ENCODE measurements at regions not wholly inside any gene's neighbourhood (a gene's known extent, or its start where the extent isn't known, plus 50 kb on each side); places are given as distances from the start of the nearest gene placed in this dataset.

DNA sequence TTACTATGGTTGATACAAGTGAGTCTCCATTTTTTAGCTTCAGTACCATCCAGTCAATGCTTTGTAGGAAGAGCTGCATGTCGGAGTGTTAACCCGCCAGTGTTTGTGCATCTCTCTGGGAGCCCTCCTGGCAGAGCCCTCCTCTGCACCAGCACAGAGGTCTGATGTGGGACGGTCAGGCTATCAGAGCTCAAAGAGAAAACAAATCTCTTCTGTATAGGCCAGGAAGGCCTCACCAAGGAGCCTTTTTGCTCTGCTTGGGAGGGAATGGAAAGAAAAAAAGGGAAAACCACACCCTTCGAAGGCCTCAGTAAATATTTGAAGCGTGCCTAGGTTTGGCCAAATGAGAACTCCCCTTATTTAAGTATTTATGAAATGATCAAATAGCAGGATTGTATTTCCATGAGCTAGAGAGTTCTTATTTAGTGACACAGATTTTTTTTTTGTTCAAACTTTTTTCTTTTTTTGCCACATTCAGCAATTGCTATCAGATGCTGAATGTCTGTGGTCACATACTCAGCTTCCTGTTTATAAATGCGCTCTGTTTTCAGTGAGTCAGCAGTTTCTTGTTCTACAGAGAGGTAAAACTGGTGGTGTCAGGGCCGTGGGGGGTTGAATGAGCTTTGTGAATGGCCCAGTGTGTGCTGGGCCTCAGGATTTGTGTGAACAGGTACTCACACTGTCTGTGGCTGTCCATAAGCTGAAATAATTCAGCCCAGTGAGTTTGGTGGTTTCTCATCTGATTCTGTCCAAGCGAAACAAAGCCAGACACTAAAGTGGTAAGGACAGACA, 226.6 kb downstream of the SNX18 start:
- peak; percentile 69 for DNase-seq (ENCODE audit: low read depth, low spot score)

DNA sequence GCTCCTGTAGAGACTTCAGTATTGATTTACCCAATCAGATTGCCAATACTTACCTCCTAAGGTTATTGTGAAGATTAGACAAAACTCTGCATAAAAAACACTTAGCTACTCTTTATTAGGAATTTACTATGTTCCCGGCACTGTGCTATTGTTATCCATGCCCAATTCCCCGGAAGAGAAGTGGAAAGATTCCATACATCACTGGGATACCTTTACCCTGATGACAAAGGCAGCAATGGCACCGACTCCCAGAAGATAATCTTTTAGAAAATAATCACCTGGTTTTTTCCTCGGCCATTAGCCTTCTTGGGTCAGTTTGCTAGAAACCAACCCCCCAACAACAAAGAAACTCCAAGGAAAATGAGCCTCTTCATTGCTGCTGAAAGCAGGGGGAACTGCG, 226.0 kb downstream of the SNX18 start:
- DNase-seq (ENCODE audit: low read depth, low spot score): no peak

- DNase-seq (ENCODE audit: low read depth, low spot score): no peak
These were observed 224.9 kb downstream of the SNX18 start for GRCh38 chr5:54742417-54742891.

DNA sequence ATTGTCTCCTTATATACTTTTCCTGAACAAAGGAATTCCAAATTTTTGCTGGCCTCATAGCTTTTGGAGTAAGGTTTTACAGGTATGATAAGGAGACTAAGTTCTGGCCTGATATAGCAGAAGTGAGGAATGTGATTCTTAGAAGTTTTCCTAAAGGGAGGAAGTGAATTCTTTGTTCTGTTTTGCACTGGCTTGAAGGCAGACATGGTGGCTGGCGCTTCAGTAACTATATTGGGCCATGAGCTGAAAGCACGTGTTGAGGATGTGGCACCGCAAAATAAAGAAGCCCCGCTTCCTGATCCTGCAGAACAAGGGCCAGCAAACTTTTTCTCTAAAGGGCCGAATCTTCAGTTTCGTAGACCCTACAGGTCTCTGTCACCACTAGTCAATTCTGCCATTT, 224.2 kb downstream of the SNX18 start:
- DNase-seq (ENCODE audit: low read depth, low spot score): no peak

DNA sequence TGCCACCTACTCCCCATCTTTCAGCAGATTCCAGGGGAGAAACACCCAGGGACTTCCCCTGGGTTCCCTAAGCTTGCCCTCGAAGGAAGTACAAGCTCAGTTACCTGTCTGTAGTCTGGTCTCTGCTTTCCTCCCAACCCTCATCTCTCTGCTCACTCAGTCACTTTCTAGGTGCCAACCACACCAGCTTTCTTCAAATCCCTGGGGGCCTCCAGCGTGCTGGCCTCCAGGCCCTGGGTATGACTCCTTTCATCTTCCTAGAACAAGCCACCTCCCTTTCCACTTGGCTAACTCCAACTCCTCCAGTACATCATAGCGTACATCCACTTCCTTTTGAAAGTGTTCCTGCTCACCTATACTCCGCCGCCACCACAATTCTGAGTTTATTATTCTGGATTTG, 222.6 kb downstream of the SNX18 start:
- no peak for DNase-seq (ENCODE audit: low read depth, low spot score)

GRCh38 chr5:54739371-54739770, 221.8 kb downstream of the SNX18 start:
- DNase-seq (ENCODE audit: low read depth, low spot score): no peak

DNA sequence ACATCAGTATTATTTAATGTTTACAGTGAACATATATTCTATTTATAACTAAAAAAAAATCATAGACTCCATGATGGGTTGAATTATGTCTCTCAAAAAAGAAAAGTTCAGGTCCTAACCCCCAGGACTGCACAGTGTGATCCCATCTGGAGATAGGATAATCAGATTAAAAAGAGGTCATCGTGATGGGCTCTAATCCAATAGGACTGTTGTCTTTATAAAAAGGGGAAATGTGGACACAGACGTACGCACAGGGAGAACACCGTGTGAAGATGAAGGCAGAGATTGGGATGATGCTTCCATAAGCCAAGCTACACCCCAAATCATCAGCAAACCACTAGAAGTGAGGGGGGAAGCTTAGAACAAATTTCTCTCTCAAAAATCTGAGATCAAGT, 221.4 kb downstream of the SNX18 start:
- DNase-seq (ENCODE audit: low read depth, low spot score): no peak

DNA sequence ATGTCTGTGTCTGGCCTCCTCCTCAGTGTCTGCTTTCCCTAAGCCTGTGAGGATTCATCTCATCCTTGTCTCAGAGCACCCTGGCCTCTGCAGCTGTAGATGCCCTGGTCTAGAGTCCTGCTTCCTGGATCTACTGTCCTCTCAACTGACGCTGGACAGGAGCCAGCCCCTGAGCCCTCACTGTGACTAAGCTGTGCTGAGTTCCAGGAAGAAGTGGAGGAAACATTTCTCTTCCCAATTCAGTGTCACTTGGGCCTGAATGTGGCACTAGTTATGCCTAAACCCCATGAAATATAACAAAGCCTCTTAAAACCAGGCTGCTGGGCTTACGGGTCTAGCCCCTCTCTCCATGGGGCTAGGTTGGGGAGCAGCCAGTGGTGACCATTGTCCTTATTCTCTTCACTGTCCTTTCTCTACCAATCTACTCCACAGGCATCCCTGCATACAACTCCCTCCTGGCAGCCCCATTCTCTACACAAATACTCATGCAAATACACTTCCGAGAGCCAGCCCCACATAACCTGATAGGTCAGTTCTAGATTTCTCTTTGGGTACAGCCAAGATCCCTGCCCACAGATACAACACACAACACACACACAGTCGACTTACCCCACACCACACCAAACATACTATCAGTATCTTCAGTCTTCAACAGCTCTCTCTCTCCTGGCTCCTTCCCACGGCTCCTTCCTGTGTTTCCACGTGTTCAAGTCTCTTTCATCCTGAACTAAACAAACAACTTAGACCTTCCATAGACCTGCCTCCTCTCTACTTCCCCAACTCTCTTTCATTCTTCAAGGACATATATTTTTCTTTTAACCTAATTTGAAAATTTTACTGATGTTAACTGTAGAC, 220.8 kb downstream of the SNX18 start:
- no peak for DNase-seq (ENCODE audit: low read depth, low spot score)

DNA sequence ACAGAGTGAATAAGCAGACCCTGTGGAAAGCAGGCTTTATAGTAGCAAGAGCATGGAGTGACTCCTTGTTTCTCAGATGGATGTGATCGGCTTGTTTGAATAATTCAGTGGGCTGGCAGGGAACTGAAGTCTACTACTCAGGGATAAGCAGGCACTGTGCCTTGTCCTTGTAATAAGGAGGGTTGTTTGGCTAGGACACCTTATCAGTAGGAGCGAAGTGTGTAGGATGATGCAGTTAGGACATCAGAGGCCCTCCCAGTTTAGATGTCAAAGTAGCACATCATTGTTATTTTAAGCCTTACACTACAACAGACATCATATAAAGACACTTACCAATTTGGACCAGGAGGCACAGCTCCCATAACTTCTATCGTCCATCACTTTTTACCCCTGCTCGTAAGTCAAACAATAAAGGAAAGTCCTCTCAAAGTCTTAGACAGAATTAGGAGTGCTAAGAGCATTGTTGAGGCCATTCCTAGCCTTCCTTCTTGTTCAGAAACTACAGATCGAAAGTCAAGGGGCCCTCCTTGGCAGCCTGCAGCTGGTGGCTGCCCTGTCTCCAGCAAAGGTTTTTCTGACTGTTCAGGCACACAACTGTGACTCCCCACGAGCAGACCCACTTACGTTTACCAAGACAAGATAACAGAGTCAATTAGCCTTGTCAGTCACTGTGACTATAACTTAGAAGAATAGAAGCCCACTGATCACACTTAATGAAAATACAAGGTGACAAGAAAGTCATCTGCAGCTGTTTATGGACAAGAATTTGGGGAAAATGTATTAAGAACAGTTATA, 218.6 kb downstream of the SNX18 start:
- DNase-seq (ENCODE audit: low read depth, low spot score): no peak

DNA sequence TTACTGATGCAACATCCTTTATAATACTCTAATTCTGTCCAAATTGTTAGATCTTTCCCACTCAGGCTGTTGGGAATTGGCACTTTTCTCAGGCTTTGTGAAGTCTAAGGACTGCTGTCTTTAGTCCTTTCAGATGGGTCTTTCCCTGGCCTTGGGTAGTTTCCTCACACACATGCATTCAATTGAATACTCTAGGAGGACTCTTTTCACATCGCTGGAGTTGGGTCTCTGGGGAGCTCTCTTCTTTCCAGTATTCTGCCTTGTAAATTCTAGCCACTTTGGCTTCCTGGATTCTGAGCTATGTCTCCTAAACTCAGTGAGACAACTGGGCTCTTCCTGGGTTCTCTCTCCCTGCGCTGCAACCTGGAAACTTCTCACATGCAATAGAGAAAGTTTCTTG, 215.5 kb downstream of the SNX18 start:
- DNase-seq (ENCODE audit: low read depth, low spot score): no peak

GRCh38 chr5:54732108-54732507, 214.5 kb downstream of the SNX18 start:
- DNase-seq (ENCODE audit: low read depth, low spot score): no peak

DNA sequence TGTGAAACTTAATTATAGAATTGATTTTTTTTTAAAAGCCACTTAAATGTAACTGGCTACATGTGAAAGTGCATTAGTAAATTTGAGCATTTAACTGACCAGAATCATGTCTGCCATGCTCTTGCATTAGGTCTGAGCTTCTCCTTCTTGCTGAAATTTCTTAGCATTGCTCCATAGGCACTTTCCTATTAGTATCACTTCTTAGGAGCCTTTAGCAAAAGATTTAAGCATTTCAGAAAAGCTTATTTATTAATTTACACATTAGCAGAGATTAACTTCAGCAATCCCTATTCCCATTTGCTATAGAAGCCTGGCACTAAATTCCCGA, 211.0 kb downstream of the SNX18 start:
- no peak for DNase-seq (ENCODE audit: low read depth, low spot score)

GRCh38 chr5:54727874-54728587, 210.5 kb downstream of the SNX18 start:
- DNase-seq (ENCODE audit: low read depth, low spot score): no peak

- DNase-seq (ENCODE audit: low read depth, low spot score): no peak
These were observed 208.1 kb downstream of the SNX18 start for GRCh38 chr5:54725391-54726280.

DNA sequence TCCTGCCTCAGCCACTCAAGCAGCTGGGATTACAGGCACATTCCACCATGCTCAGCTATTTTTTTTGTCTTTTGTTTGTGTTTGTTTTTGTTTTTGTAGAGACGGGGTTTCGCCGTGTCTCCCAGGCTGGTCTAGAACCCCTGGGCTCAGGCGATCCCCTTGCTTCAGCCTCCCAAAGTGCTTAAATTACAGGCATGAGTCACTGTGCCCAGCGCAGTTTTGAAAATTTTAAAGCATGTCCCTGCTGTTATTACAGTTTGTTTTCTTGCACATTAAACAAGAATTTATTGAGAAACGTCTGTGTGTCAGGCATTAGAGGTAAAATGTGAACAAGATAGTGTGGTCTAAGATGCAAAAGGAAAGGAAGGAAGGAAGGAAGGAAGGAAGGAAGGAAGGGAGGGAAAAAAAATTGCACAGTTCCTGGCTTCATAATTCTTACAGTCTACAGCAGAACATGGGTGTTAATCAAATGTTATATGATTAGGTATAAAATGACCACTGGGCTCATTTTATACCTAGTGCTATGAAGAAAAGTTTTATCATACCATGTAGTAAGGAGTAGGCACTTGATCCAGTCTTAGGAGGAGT, 205.4 kb downstream of the SNX18 start:
- peak; percentile 91 for DNase-seq (ENCODE audit: low read depth, low spot score)

DNA sequence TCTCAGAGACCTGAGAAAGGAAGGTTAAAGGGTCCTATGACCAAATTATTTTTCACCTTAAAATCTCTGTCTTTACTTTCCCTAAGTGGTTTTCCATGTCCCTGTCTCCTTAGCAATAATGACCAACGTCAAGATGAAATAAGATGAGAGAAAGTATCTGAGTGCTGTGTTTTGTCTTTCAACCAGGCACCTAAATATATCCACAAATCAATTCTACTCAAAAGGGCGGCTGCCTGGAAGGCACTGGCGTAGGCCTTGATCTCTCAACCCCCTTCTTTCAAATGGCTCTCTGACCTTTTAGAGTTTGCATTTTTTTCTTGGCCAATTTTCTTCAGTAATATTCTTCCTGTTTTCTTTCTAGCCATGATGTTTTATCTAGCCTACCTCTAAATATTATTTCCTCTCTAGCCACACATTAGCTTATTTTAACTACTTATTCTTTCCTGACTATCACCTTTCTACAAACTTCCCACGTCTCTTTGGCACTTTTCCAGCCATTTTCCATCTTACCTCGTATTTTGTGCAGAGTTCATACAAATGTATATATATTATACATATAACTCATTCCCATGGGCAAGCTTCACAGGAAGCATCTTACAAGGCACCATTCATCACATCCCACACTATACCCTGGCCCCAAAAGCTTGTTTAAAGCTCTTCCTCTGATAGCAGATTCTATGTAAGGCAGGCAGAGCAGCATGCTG, 204.5 kb downstream of the SNX18 start:
- DNase-seq (ENCODE audit: low read depth, low spot score): no peak

DNA sequence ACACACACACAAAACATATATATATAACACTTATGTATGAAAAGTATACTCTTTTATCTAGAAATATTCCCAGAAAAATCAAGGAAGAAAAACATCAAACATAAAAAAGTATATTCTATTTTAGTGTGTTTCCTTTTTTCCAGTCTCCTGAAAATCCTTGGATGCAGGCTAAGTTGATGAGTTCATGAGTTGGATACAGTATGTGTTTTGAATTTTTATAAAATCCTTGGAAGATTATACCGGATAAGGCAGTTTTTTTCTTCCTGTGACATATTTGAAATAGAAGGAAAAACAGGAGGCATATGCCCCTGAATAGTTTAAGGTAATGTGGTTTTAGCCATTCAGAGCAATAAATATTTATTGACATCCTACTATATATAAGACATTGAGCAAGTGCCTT, 203.6 kb downstream of the SNX18 start:
- no peak for DNase-seq (ENCODE audit: low read depth, low spot score)

- DNase-seq (ENCODE audit: low read depth, low spot score): no peak
These were observed 202.8 kb downstream of the SNX18 start for GRCh38 chr5:54720341-54720740.
